Skeletal muscle cell (primary cell): ENCODE measurements at regions not wholly inside any gene's neighbourhood (a gene's known extent, or its start where the extent isn't known, plus 50 kb on each side); places are given as distances from the start of the nearest gene placed in this dataset.
A peak's percentile ranks its signal among the peaks of the same experiment; 100 is the strongest.

ENCODE experiments used
- DNase-seq: peaks from one replicate; pipeline ENCODE4 v3.0.0-alpha.2; 2010; ENCODE audit warnings: low read depth
- H3K4me3 ChIP-seq: 2 replicates; pipeline ENCODE4 v1.5.1; 2011; ENCODE audit warnings: low read depth, mild to moderate bottlenecking, control low read depth, low read length, moderate library complexity

DNA sequence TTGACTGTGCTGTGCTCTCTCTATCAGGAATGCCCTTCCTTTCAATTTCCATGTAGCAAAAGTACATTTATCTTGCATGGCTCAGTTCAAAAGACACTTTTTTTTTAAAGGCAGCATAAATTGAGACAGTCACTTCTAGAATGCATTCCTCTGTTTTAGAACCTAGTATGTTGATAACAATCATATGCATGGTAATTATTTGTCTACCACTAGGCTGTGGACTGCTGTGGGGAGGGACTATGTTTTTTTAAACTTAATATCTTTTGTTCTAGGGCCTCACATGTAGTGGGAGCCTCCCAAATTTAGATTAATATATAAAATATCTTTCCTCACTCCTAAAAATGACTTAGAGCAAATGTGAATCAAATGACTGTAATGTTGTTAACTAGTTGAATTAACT is 269.9 kb downstream of the MEIS1 start:
- DNase-seq = no peak
- no peak overlapping the region for H3K4me3 ChIP-seq

DNA sequence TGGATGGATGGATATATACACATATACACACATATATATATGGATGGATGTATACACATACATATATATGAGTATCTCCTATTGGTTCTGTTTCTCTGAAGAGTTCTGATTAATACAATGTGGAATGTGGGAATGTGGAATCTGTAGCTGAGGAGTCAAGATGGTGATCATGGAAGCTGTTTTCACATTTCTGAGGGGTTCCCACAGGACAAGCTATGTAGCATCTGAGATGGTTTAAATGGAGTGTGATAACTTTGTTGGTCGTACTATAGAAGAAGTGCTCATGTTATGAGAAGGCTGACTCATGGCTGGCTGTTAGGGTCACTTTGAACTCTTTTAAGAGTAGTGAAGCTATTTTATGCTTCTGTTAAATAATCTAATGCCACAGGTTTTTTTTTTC is 279.7 kb downstream of the MEIS1 start:
- H3K4me3 ChIP-seq = no peak overlapping the region
- peak; percentile 22 for DNase-seq

DNA sequence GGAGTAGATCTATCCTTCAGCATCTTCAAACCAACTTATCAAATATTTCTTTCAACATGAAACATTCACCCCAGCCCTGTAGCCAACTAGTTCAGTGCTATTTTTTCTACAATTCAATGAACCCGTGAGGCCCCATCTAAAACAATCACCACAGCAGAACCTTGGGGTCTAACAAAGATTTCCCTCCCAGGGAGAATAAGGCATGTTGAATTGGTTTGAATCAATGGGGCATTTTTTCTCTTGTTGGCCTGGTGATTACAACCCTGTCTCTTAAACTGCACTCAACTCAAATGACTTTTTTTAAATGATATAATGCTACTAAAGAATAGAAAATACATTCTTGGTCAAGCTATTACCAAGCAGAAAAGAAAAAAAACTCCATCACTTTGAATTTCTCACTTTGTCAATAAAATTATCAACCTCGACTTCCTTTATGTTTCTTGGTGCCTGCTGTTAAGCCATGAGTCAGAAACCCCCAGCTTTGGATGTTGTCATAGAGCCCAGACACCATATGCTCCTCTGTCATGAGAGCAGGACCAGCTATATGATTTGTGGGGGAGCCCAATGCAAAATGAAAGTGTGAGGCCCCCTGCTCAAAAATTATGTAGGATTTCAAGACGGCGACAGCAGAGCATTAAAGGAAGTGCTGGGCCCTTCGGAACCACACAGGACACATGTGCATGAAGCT is 282.4 kb downstream of the MEIS1 start:
- peak; percentile 29 for DNase-seq

DNA sequence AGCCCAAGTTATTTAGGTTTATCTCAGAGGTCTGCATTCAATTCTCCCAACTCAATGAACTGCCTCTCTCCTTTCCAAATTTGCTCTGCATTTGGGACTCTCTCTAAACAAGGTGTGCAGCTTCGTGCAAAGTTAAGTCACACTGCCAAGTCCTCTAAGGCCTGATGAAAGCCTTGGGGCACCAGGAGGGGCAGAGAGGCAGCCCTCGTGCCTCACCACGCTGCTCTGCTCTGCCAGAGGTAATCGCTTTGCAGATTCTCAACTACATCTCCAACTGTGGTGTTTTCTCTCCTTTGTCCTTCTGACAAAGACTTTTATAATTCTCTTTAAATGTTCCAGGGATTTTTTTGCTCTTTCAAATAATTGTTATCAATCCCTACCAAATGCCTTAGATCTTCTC is 283.0 kb downstream of the MEIS1 start:
- DNase-seq = no peak
- no peak overlapping the region for H3K4me3 ChIP-seq

More for the DNA sequence above, 282.4 kb downstream of the MEIS1 start:
- H3K4me3 ChIP-seq = no peak overlapping the region

DNA sequence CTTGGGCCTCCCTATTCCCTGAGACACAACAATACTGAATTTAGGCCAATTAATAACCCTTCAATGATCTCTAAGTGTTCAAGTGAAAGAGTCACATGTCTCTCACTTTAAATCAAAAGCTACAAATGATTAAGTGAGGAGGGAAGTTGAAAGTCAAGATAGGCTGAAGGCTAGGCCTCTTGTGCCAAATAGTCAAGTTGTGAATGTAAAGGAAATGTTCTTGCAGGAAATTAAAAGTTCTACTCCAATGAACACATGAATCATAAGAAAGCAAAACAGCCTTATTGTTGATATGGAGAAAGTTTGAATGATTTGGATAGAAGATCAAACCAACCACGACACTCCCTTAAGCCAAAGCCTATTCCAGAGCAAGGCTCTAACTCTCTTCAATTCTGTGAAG is 286.9 kb downstream of the MEIS1 start:
- no peak overlapping the region for H3K4me3 ChIP-seq
- no peak for DNase-seq

DNA sequence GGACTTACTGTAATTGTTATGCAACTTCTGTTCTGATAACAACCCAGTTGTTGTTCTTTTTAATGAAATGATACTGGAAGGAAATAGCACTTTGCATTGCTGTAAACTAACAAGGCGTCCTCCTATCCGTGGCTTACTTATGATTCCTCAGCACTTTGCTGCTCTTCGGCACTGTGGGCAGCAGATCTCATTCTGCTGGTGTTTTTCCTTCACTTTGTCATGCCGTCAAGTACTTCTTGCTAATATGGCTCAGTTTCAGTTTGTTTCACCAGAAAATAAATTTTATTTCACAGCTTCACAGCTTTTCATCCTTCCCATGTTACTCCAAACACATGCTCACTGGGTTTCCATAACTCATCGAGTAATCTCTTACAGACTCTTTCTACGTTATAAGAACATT is 289.3 kb downstream of the MEIS1 start:
- DNase-seq = no peak
- H3K4me3 ChIP-seq = no peak overlapping the region

DNA sequence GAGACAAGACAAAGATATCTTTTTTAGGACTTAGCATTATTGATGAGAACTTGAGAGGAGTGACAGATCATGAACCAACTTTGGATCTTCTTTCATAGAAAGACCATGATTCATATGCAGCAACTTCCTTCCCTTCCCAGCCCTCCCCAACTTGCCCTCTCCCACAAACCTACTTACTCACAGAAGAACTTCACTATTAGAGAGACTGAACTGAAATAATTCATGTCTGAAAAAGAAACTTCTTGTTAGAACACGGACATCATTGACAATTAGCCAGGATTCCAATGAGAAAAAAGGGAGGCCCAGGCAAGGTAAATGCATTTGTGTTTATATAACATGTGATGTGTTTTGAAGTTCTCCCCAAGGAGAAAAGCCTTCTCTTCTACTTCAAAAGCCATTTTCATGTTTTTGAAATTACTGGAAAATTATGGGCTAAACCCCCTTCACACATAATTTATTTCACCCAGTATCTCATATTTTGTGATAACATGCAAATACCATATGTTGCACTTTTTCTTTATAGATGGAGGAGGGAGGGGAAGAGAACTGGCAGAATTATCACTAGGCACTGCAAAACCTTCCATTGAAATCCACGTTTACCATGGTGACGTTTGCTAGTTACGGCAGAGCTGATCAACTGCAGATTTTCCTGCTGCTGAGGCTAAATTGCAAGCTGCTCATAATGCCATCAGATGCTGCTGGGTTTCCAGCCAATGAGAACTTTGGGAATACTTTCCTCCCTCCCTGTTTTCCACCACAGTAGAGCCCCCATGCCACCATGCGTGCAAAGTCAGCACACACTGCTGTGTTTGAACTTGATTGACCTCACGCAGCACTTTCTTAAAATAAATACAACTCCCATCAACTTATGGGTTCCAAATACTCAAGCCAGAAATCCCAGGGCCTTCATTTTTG is 294.7 kb downstream of the MEIS1 start:
- peak; percentile 36 for DNase-seq
- no peak overlapping the region for H3K4me3 ChIP-seq

DNA sequence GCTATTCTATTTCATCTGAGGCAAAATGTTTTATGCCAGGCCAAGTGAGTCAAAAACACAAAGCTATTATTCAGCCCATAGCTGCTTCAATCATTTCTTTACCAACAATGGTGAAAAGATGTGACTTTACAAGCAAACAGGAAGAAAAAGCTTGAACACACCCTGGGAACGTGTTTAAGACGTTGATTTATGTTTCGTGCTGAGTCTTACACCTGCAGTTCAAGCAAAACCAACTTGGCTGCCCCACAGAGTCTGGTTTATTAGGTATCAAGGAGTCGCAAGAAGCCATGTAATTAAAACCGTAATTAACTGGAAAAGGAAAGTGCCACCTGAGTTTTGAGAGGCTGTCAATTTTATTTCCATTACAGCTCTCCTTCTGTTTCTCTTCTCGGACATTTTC is 295.5 kb downstream of the MEIS1 start:
- DNase-seq = no peak

DNA sequence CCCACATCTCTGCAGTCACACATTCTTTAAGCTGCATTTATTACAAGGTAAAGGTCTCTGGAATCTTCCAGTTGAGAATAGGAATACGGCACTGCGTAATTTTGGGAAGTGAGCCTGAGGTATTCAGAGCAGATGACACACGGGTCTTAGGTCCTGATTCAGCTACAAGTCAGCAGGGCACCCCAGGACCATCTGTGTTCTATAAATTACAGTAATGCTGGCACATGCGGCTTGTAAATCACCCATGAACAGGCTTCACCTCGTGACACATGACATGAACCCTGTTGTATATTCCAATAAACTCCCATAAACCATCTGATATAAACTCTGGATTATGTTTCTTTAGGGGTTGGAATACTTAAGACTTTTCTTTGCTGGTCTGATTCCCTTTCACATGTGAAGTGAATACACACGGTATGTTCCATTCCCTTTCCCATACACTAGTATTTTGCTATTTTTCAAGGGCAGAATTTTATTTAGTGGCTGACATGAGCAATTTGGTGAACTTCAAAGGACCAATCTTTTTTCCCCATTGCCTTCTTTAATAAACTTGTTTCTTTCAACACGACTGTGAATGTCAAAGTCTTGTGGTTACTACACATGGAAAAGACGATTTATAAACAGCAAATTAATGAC is 298.6 kb downstream of the MEIS1 start:
- H3K4me3 ChIP-seq = no peak overlapping the region
- DNase-seq = no peak

More for the DNA sequence above, 295.5 kb downstream of the MEIS1 start:
- no peak overlapping the region for H3K4me3 ChIP-seq

DNA sequence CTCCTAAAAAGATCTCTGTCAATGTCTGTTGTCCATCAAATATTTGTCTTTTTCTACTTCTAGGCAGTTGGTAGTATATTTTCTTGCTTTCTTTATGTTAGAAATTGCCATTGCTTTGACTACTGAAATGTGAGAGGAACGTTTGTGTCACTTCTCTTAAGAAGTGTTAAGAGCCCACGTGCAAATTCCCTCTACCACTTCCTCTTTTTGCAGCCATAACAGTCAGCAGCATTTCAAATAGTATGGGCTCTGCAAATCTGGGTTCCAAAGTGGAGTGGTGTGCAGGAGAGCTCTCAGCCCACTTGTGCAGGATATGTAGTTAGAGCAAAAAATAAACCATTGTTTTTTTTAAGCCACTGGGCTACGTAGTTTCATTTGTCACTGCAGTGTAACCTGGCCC is 314.0 kb downstream of the MEIS1 start:
- DNase-seq = no peak
- H3K4me3 ChIP-seq = no peak overlapping the region

DNA sequence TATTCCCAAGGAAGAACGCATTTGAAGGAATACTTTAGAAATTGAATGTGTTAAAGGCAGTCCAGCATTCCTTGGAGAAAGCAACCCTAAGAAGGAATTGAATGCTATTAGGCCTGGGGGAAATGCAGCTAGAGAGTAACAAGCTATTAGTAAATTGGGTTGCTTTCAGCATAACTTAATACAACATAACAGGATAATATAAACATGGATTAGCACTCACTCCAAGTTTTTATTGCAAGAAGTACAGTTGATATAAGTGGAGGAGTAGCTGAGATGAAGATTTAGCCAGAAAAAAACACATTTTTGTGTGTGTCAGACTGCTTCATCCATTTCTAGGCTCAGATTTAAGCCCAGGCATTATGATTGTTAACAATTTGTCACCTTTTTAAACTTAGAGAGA is 314.6 kb downstream of the MEIS1 start:
- no peak overlapping the region for H3K4me3 ChIP-seq
- DNase-seq = no peak

DNA sequence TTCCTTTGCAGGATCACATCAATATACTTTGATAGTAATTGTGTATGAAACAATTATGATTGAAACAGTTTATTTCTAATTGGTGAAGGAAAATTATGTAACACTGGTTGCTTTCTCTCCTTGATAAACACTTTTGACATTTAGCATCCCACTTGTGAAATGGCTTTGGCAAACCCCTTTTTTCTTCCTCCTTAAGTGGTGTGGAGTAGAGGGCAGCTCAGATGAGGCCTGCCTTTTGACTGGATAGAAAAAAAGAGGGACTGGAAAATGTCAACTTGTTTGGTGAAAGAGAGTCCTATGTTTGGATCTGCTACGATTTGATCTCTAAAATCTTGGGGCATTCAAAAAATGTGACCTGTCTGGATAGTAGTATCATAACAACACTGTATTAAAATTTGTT is 318.3 kb downstream of the MEIS1 start:
- H3K4me3 ChIP-seq = no peak overlapping the region
- no peak for DNase-seq

DNA sequence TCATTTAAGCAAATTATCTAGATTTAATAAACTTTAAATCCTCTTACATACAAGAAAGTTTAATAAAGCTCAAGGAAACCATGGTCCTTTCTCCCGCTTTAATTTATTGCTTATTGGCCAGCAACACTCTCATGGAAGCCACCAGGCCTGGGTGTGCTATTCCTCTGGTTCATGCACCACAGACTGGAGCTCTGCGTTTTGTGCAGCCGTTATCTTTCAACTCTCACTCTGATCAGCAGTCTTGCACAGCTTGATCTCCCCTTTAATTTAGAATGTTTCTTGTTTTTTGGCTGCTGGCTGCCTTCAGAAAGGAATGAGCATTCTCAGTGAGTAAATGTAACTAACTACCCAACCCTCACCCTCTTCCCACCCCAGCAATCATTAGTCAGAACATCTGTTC is 318.7 kb downstream of the MEIS1 start:
- no peak overlapping the region for H3K4me3 ChIP-seq
- no peak for DNase-seq

DNA sequence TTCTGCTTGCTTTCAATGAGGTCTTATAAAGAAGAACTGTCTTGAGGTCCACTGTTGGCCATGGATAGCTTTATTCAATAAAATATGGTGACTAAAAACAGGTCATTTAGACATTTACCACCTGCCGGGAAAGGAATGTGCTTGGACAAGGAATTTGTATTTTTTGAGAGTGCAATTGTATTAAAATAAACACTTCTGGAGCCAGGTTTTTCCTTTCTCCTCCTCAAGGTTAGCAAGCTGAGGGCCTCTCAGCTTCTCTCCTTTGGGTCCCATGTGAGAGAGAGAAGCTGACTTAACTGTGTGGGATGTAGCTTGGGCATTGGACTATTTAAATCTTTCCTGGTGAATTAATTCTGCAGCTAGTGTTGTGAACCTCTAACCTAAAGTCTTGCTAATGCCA is 321.0 kb downstream of the MEIS1 start:
- no peak overlapping the region for H3K4me3 ChIP-seq
- no peak for DNase-seq

DNA sequence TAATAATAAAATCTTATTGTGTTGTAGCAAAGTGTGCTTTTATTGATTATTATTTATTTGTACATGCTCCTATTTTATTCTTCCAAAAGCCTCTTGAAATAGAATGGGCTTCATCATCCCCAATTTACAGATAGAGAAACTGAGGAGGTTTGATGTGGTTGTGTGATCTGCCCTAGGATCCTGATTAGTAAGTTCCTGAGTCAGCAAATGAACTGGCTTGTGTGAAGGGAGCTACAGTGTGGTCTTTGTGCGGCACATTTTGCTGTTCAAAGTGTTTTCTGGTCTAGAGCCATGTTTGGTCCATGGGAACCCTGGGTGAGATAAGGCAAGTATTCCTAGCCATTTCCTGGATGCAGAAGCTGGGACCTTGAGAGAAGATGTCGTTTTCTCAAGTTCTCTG is 326.9 kb downstream of the MEIS1 start:
- no peak overlapping the region for H3K4me3 ChIP-seq
- DNase-seq = no peak

DNA sequence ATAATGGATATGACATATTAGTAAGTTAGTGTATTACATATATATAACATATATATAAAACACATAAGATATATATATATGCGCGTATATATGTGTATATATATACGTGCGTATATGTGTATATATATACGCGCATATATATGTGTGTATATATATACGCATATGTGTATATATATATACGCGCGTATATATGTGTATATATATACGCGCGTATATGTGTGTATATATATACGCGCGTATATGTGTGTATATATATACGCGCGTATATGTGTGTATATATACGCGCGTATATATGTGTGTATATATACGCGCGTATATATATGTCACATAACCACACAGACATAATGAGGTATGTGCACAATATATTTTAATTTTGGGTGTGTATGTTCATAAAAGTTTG is 327.8 kb downstream of the MEIS1 start:
- DNase-seq = no peak

DNA sequence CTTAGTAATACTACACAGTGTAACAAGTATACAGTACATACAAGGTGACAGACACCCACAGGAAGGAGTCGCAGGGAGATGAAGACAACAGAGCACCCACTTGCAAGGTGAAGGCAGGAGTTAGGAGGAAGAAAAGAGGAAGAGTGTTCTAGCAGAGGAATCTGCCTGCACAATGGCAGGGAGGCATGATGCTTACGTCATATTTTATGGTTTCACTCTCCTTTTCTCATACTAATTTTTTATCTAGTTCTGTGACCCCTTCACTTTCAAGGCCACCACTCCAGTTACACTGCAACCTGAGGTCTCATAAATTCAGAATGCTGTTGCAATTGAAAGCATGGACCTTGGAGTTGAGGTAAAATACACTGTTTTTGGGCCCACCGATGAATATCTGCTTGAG is 331.7 kb downstream of the MEIS1 start:
- H3K4me3 ChIP-seq = no peak overlapping the region
- no peak for DNase-seq

More for the DNA sequence above, 327.8 kb downstream of the MEIS1 start:
- H3K4me3 ChIP-seq = no peak overlapping the region

DNA sequence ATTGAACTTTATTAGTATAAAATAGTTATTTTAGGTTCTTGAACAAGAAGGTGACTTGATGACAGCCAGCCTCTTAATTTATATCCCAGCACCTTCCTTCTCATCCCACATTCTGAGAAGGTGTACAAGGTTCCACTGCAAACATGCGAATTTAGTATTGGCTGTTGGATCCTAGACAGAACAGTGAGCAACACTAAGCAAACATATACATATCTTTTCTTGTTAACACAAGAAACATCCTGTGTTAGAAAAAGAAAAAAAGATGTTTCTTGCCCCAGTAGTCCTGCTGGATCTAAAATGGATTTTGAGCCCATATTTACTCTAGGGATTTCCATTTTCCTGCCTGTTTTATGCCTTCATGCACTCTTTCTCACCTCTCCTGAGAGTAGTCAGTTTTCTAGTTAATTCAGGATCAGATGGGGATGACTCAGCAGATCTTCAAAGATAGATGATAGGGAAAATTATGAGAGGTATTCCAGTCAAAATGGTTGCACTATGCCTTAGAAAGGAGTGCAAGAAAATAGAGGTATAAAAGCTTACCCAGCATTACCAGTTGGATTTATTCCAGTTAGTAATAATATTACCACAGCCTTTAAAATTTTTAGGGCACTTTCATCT is 336.5 kb downstream of the MEIS1 start:
- no peak overlapping the region for H3K4me3 ChIP-seq
- no peak for DNase-seq

DNA sequence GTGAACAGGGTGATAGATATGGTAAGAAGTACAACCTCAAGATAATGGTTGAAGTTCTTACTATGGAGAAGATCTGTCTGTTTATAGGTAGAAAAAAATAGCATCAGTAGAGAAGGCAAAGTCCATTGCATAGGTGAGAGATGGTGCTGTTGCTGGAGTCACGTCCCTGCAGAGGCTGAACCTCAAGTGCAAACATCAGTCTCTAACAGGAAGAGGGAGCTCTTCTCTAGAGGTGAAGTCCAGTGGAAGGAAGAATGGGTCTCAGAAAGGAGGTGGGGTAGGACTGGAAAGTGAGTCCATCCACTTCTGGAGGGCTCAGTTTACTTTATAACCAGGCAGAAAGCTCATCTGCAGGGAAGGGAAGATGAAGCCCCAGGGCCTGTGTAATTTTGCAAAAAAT is 337.7 kb downstream of the MEIS1 start:
- DNase-seq = no peak
- no peak overlapping the region for H3K4me3 ChIP-seq
